A673 (cell line): ENCODE measurements at regions not wholly inside any gene's neighbourhood (a gene's known extent, or its start where the extent isn't known, plus 50 kb on each side); places are given as distances from the start of the nearest gene placed in this dataset.

Experiments used
- BruUV-seq: library from RNA; stranded (reverse); fragments of 400-500 nt; replicated peaks from 2 replicates; lab custom pipeline; 2021; lab: Mats Ljungman, UMichigan
- CTCF ChIA-PET: fragments of 300-600 bp; sonication (Branson Sonifier 250); formaldehyde crosslinking; loops from one replicate; lab custom pipeline; 2022; ENCODE audit warnings: antibody characterized with exemption; lab: Charles Lee
- POLR2A ChIA-PET: fragments of 300-600 bp; sonication (Branson Sonifier 250); formaldehyde crosslinking; loops from one replicate; lab custom pipeline; 2022; ENCODE audit warnings: antibody characterized with exemption; ENCODE audit not compliant: low non-redundant PET; lab: Charles Lee
- DNase-seq: peaks from one replicate; pipeline ENCODE4 v3.0.0-alpha.2; 2015; ENCODE audit warnings: low spot score
- H3K27ac ChIP-seq: fragments of 200-600 bp; sonication (generic); 2 replicates; pipeline ENCODE4 v1.5.1; 2016; ENCODE audit warnings: mixed run types, low read depth, mild to moderate bottlenecking, mixed read lengths, antibody characterized with exemption, low read length; ENCODE audit not compliant: poor library complexity, severe bottlenecking
- H3K27me3 ChIP-seq: fragments of 200-600 bp; sonication (generic); replicated peaks from 2 replicates; pipeline ENCODE4 v1.6.1; 2017; ENCODE audit warnings: mixed run types, low read depth, mild to moderate bottlenecking, mixed read lengths, antibody characterized with exemption, low read length; ENCODE audit not compliant: insufficient read depth, poor library complexity
- H3K36me3 ChIP-seq: fragments of 200-600 bp; sonication (generic); 2 replicates; pipeline ENCODE4 v1.6.1; 2016; ENCODE audit warnings: mixed run types, mild to moderate bottlenecking, mixed read lengths, antibody characterized with exemption, low read length; ENCODE audit not compliant: insufficient read depth, poor library complexity, severe bottlenecking
- H3K4me1 ChIP-seq: fragments of 200-600 bp; sonication (generic); 2 replicates; pipeline ENCODE4 v1.6.1; 2017; ENCODE audit warnings: mixed run types, mild to moderate bottlenecking, mixed read lengths, antibody characterized with exemption, low read length; ENCODE audit not compliant: insufficient read depth, poor library complexity, severe bottlenecking
- H3K4me3 ChIP-seq: fragments of 200-600 bp; sonication (generic); 2 replicates; pipeline ENCODE4 v1.5.1; 2016; ENCODE audit warnings: low read depth, mixed run types, mild to moderate bottlenecking, mixed read lengths, low read length; ENCODE audit not compliant: poor library complexity, severe bottlenecking
- H3K9me3 ChIP-seq: fragments of 200-600 bp; sonication (generic); 2 replicates; pipeline ENCODE4 v1.6.1; 2016; ENCODE audit warnings: mixed run types, low read depth, mild to moderate bottlenecking, mixed read lengths, antibody characterized with exemption, low read length; ENCODE audit not compliant: poor library complexity, severe bottlenecking
- EZH2 ChIP-seq: fragments of 200-600 bp; sonication (generic); IDR thresholded peaks from 2 replicates; pipeline ENCODE4 v1.6.1; 2017; ENCODE audit warnings: borderline replicate concordance, low read depth, mild to moderate bottlenecking, mixed read lengths, antibody characterized with exemption, low read length; ENCODE audit not compliant: poor library complexity, severe bottlenecking
- intact Hi-C: fragments of 100-400 bp; cut with micrococcal nuclease; formaldehyde crosslinking; loops from one replicate; pipeline ENCODE4 v1.10.0; 2022; ENCODE audit not compliant: unreplicated experiment
- TF ChIP-seq, protein P1 (sequence below): fragments of 300-800, 200-600 bp; sonication (generic); conservative IDR thresholded peaks from 2 replicates; pipeline ENCODE4 v1.5.1; 2017; ENCODE audit warnings: low read depth, mild to moderate bottlenecking, antibody characterized with exemption, low read length, moderate library complexity, mixed read lengths

DNA sequence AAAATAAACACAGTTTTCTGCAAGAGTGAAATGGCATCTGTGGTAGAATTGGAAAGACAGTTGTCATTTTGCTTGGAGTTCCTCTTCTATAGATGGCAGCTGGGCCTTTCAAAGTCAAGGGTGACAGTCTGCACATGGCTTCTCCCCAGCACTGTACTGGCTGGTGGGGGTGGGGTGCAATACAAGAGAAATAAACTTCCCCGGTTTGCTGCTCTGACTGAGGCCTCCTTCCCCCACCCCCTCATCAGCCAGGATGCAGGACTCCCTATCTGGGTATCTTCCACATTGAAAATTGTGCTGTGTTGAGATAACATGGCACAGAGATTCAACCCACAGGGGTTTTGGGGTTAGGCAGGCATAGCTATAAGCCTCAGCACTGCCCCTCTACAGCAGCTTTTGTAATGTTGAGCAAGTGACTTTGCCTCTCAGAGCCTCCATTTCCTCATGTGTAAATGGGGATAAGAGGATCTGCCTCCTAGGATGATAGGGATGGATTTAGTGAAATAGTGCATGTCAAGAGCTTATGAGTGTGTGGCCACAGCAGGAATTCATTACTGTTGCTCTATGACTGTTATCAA is 85.8 kb upstream of the WDR11 start:
- DNase-seq, result no peak
- Histone ChIP-seq H3K4me3 (no peak overlapping the region), H3K27me3 (peaks cover 30% of the 10 kb centered on the region), H3K36me3 (no peaks in the 10 kb centered on the region), H3K9me3 (no peaks in the 10 kb centered on the region), H3K4me1 (no peaks in the 10 kb centered on the region), H3K27ac (no peak overlapping the region)
- POLR2A ChIA-PET, result no interaction called here
- no TSS peak for BruUV-seq
- no peak for TF ChIP-seq EZH2
- TF ChIP-seq, protein P1, sequence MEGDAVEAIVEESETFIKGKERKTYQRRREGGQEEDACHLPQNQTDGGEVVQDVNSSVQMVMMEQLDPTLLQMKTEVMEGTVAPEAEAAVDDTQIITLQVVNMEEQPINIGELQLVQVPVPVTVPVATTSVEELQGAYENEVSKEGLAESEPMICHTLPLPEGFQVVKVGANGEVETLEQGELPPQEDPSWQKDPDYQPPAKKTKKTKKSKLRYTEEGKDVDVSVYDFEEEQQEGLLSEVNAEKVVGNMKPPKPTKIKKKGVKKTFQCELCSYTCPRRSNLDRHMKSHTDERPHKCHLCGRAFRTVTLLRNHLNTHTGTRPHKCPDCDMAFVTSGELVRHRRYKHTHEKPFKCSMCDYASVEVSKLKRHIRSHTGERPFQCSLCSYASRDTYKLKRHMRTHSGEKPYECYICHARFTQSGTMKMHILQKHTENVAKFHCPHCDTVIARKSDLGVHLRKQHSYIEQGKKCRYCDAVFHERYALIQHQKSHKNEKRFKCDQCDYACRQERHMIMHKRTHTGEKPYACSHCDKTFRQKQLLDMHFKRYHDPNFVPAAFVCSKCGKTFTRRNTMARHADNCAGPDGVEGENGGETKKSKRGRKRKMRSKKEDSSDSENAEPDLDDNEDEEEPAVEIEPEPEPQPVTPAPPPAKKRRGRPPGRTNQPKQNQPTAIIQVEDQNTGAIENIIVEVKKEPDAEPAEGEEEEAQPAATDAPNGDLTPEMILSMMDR, result no peak
- CTCF ChIA-PET, result no interaction called here
- intact Hi-C loops, result no loop called here

DNA sequence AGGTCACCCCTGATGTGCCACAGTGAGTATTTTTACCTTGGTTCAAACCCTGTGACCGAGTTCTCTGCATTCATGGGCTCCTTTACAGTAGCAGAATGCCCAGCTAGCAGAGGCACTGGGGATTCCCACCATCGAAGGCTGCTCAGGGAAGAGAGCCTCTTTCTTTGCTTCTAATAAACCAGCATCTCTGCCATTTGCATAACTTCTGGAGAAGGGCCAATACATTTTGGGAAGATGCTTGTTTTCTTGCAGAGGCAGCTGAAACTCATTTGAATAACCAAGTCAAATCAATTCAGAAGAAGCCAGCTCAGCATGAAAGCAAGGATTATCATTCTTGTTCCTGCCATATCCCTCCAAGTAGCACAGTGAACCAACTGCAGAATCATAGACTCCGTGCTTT is 82.9 kb upstream of the WDR11 start:
- DNase-seq, result no peak
- Histone ChIP-seq H3K27me3 (peaks cover 22% of the 10 kb centered on the region), H3K9me3 (no peaks in the 10 kb centered on the region), H3K27ac (no peak overlapping the region), H3K36me3 (no peaks in the 10 kb centered on the region), H3K4me1 (no peaks in the 10 kb centered on the region), H3K4me3 (no peak overlapping the region)
- TF ChIP-seq, protein P1, result no peak
- no peak for TF ChIP-seq EZH2
- POLR2A ChIA-PET, result no interaction called here
- intact Hi-C loops, result no loop called here
- BruUV-seq, result no TSS peak
- CTCF ChIA-PET, result no interaction called here

DNA sequence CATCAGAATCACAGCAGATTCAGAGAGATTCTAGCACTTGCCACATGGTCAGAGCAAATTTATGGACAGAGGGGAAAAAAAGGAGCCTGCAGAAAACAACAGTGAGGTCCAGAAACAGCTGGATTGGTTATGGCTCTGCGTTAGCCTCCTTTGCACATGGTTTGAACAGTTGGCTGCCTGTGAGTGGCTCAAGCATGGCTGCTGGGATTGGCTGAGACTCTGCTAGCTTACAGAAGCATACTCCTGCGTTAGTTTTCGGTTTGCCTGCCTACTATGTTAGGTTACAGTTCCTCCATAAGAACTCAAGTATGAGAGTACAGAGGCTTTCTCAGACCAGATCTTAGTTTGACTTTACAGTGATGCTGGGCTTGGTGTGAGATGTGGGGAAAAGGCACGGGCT is 80.7 kb upstream of the WDR11 start:
- no peak for DNase-seq
- Histone ChIP-seq H3K9me3 (no peaks in the 10 kb centered on the region), H3K4me3 (no peak overlapping the region), H3K27me3 (peaks cover 33% of the 10 kb centered on the region), H3K27ac (no peak overlapping the region), H3K4me1 (no peaks in the 10 kb centered on the region), H3K36me3 (no peaks in the 10 kb centered on the region)
- ChIA-PET POLR2A (no interaction called here), CTCF (no interaction called here)
- no TSS peak for BruUV-seq
- TF ChIP-seq EZH2, result no peak
- TF ChIP-seq, protein P1, result no peak
- intact Hi-C loops, result no loop called here
